ENCODE measurements at regions not wholly inside any gene's neighbourhood (a gene's known extent, or its start where the extent isn't known, plus 50 kb on each side); places are given as distances from the start of the nearest gene placed in this dataset.

GRCh38 chr13:78265098-78265497, 338.3 kb downstream of the POU4F1 start:
- no peak for DNase-seq (ENCODE audit: low read depth)
- no peaks in the 10 kb centered on the region for H3K27me3 ChIP-seq (ENCODE audit: control insufficient read depth, insufficient read depth, low read length)

GRCh38 chr13:78258304-78258703, 339.7 kb upstream of the EDNRB start:
- no peak for TF ChIP-seq CTCF (IDR thresholded peaks at IDR 0.05; ENCODE audit: insufficient read depth, low read length, severe bottlenecking)

More at GRCh38 chr13:78265098-78265497, 338.3 kb downstream of the POU4F1 start:
- H3K4me3 ChIP-seq (ENCODE audit: low read depth, low read length), result no peak overlapping the region
- FAIRE-seq, result no peak
- no peak for TF ChIP-seq CTCF (IDR thresholded peaks at IDR 0.05; ENCODE audit: insufficient read depth, low read length, severe bottlenecking)
- no peaks in the 10 kb centered on the region for H3K36me3 ChIP-seq (ENCODE audit: control insufficient read depth, insufficient read depth, low read length)

GRCh38 chr13:78256484-78256883, 337.9 kb upstream of the EDNRB start:
- Histone ChIP-seq H3K36me3 (ENCODE audit: control insufficient read depth, insufficient read depth, low read length) (no peaks in the 10 kb centered on the region), H3K4me3 (ENCODE audit: low read depth, low read length) (no peak overlapping the region), H3K27me3 (ENCODE audit: control insufficient read depth, insufficient read depth, low read length) (no peaks in the 10 kb centered on the region)
- FAIRE-seq, result no peak
- TF ChIP-seq CTCF (IDR thresholded peaks at IDR 0.05; ENCODE audit: insufficient read depth, low read length, severe bottlenecking), result no peak
- no peak for DNase-seq (ENCODE audit: low read depth)

More at GRCh38 chr13:78258304-78258703, 339.7 kb upstream of the EDNRB start:
- FAIRE-seq, result no peak
- Histone ChIP-seq H3K27me3 (ENCODE audit: control insufficient read depth, insufficient read depth, low read length) (no peaks in the 10 kb centered on the region), H3K36me3 (ENCODE audit: control insufficient read depth, insufficient read depth, low read length) (no peaks in the 10 kb centered on the region), H3K4me3 (ENCODE audit: low read depth, low read length) (no peak overlapping the region)
- no peak for DNase-seq (ENCODE audit: low read depth)

GRCh38 chr13:78254113-78254512, 335.5 kb upstream of the EDNRB start:
- TF ChIP-seq CTCF (IDR thresholded peaks at IDR 0.05; ENCODE audit: insufficient read depth, low read length, severe bottlenecking), result no peak
- Histone ChIP-seq H3K36me3 (ENCODE audit: control insufficient read depth, insufficient read depth, low read length) (no peaks in the 10 kb centered on the region), H3K27me3 (ENCODE audit: control insufficient read depth, insufficient read depth, low read length) (no peaks in the 10 kb centered on the region), H3K4me3 (ENCODE audit: low read depth, low read length) (no peak overlapping the region)
- DNase-seq (ENCODE audit: low read depth) (no peak), FAIRE-seq (no peak)

GRCh38 chr13:78247362-78247761, 328.7 kb upstream of the EDNRB start:
- DNase-seq (ENCODE audit: low read depth) (no peak), FAIRE-seq (no peak)
- H3K27me3 ChIP-seq (ENCODE audit: control insufficient read depth, insufficient read depth, low read length), result no peaks in the 10 kb centered on the region
- H3K4me3 ChIP-seq (ENCODE audit: low read depth, low read length), result no peak overlapping the region
- H3K36me3 ChIP-seq (ENCODE audit: control insufficient read depth, insufficient read depth, low read length), result no peaks in the 10 kb centered on the region
- no peak for TF ChIP-seq CTCF (IDR thresholded peaks at IDR 0.05; ENCODE audit: insufficient read depth, low read length, severe bottlenecking)

- no peaks in the 10 kb centered on the region for H3K36me3 ChIP-seq (ENCODE audit: control insufficient read depth, insufficient read depth, low read length)
- DNase-seq (ENCODE audit: low read depth), result peak; percentile 27
- no peak for FAIRE-seq
- H3K27me3 ChIP-seq (ENCODE audit: control insufficient read depth, insufficient read depth, low read length), result no peaks in the 10 kb centered on the region
- H3K4me3 ChIP-seq (ENCODE audit: low read depth, low read length), result no peak overlapping the region
- peak; percentile 65 for TF ChIP-seq CTCF (IDR thresholded peaks at IDR 0.05; ENCODE audit: insufficient read depth, low read length, severe bottlenecking)
These were observed 322.8 kb upstream of the EDNRB start for GRCh38 chr13:78241278-78241919.

Data from bronchial epithelial cell (primary cell).